BLaER1 treated with 17β-estradiol and CSF1 and Interleukin-3, amounts not matched to agents 10 nM and 100 nM (cell line): ENCODE measurements at regions not wholly inside any gene's neighbourhood (a gene's known extent, or its start where the extent isn't known, plus 50 kb on each side); places are given as distances from the start of the nearest gene placed in this dataset.

ENCODE experiments used
- H3K27ac ChIP-seq, 11 experiments: shearing (Covaris generic); formaldehyde crosslinking; 2 replicates each; pipeline ENCODE4 v1.8.1; 2022
- H3K27me3 ChIP-seq, 11 experiments: shearing (Covaris generic); formaldehyde crosslinking; 2 replicates each; pipeline ENCODE4 v1.8.1; 2022
- H3K36me3 ChIP-seq, 11 experiments: shearing (Covaris generic); formaldehyde crosslinking; 2 replicates each; pipeline ENCODE4 v1.8.1; 2022
- H3K4me1 ChIP-seq, 10 experiments: shearing (Covaris generic); formaldehyde crosslinking; 2 replicates each; pipeline ENCODE4 v1.8.1; 2022
- H3K4me2 ChIP-seq, 11 experiments: shearing (Covaris generic); formaldehyde crosslinking; 2 replicates each; pipeline ENCODE4 v1.8.1; 2022
- H3K4me3 ChIP-seq, 10 experiments: shearing (Covaris generic); formaldehyde crosslinking; 2 replicates each; pipeline ENCODE4 v1.8.1; 2022
- H3K9ac ChIP-seq, 11 experiments: shearing (Covaris generic); formaldehyde crosslinking; 2 replicates each; pipeline ENCODE4 v1.8.1; 2022
- H3K9me3 ChIP-seq, 11 experiments: shearing (Covaris generic); formaldehyde crosslinking; replicated peaks in 1 of 11; 2 replicates each; pipeline ENCODE4 v1.8.1; 2022
- H4K20me1 ChIP-seq, 11 experiments: shearing (Covaris generic); formaldehyde crosslinking; 2 replicates each; pipeline ENCODE4 v1.8.1; 2022
- Cebpa-rat ChIP-seq, 11 experiments: shearing (Covaris generic); IDR thresholded peaks; 2 replicates each; pipeline ENCODE4 v1.8.1; 2022

DNA sequence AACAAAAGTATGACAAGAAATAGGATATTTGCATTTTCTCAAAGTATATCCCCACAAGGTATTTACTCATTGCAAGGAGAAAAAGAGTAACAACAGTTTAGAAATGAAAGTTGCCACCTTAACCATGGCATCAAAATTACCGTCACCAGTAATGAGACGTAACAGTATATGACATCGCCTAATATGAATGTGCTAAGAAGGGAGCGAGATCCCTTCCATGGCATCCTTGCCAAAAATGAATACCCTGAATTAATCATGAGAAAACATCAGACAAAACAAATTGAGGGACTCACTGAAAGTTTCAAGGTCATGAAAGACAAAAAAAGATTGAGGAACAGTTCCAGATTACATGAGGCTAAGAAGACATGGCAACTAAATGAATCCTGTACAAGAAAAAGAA lies 78.9 kb upstream of the MROH9 start:
- H3K9ac ChIP-seq: no peak overlapping the region
- no peaks in the 10 kb centered on the region for H3K27me3 ChIP-seq
- no peaks in the 10 kb centered on the region for H4K20me1 ChIP-seq
- peaks cover 0 to 18% (median 0%) of the 10 kb centered on the region in 10 experiments; a peak in 4 of 20 replicates for H3K4me1 ChIP-seq
- no peak overlapping the region for H3K4me3 ChIP-seq
- H3K27ac ChIP-seq: no peak overlapping the region
- H3K36me3 ChIP-seq: no peaks in the 10 kb centered on the region
- TF ChIP-seq Cebpa-rat (IDR thresholded peaks at IDR 0.05): no peak
- no peaks in the 10 kb centered on the region for H3K9me3 ChIP-seq
- H3K4me2 ChIP-seq: no peak overlapping the region

DNA sequence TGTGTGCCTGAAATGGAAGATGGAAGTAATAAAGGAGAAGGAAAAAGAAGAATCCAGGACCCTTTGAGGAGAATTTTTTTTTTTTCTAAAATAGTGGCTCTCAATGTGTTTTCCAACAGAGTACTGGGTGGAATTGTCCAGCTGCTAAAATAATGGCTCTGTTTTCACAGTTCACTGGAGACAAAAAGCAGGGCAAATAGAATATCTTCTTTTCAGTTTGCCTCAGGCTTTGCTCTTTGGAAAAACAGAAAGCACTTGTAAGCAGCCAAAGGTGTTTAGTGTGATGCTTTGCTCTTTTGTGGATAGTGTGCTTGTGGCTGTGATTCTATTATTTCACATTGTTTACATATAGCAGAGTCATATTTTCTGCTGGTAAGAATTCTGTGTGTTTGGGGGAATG lies 77.4 kb upstream of the MROH9 start:
- Histone ChIP-seq H3K4me1 (peaks cover 0 to 18% (median 0%) of the 10 kb centered on the region in 10 experiments; a peak in 4 of 20 replicates), H4K20me1 (no peaks in the 10 kb centered on the region)
- TF ChIP-seq Cebpa-rat (IDR thresholded peaks at IDR 0.05): no peak

DNA sequence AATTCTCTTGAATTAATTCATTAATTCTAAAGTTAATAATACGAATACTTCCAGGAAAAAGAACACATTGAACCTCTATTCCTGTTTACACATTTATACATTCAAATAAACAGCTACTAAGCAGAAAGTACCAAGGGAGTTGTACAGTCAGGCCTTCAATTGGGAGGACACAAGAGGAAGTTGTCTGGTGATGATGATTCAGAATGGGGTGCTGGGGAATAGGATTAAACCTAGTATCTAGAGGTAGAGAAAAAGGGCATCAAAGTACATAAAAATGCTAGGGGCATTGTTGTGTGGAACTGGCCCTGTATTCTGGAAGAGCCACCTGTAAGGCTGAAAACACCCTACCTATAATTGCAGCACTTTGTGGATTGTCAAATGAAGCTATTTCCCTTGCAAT lies 71.7 kb upstream of the MROH9 start:
- no peaks in the 10 kb centered on the region for H3K36me3 ChIP-seq
- H3K27ac ChIP-seq: no peak overlapping the region
- TF ChIP-seq Cebpa-rat (IDR thresholded peaks at IDR 0.05): no peak
- H3K4me1 ChIP-seq: peaks cover 0 to 8% (median 0%) of the 10 kb centered on the region in 10 experiments; a peak in 2 of 20 replicates
- H3K27me3 ChIP-seq: no peaks in the 10 kb centered on the region
- no peak overlapping the region for H3K4me2 ChIP-seq
- H3K9ac ChIP-seq: no peak overlapping the region
- H3K9me3 ChIP-seq: no peaks in the 10 kb centered on the region
- H3K4me3 ChIP-seq: no peak overlapping the region
- no peaks in the 10 kb centered on the region for H4K20me1 ChIP-seq

More for the DNA sequence above, 77.4 kb upstream of the MROH9 start:
- Histone ChIP-seq H3K36me3 (no peaks in the 10 kb centered on the region), H3K4me3 (no peak overlapping the region), H3K27ac (no peak overlapping the region), H3K9me3 (no peaks in the 10 kb centered on the region), H3K27me3 (no peaks in the 10 kb centered on the region), H3K9ac (no peak overlapping the region), H3K4me2 (no peak overlapping the region)

DNA sequence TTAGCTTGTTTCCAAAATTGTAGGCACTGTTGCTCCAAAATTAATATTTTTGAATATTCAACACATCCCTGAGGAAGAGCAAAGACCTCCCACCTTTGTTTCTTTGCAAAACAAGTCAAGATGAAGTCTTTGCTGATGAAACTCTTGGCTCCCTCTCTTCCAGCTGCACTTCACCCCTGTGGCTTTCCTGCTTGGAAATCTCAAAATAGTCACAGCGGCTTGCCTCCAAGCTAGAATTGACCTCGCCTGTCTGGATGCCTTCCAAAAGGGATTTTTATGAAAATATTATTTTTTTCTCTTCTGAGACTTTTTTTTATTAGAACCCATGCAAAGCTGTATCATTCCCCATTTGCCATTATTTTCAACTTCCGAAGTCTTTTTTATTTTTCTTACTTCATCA lies 71.1 kb upstream of the MROH9 start:
- TF ChIP-seq Cebpa-rat (IDR thresholded peaks at IDR 0.05): no peak
- Histone ChIP-seq H3K9me3 (no peaks in the 10 kb centered on the region), H3K4me1 (peaks cover 0 to 8% (median 0%) of the 10 kb centered on the region in 10 experiments; a peak in 2 of 20 replicates), H3K4me2 (no peak overlapping the region), H3K27me3 (no peaks in the 10 kb centered on the region), H3K27ac (no peak overlapping the region), H3K36me3 (no peaks in the 10 kb centered on the region), H4K20me1 (no peaks in the 10 kb centered on the region), H3K4me3 (no peak overlapping the region), H3K9ac (no peak overlapping the region)

DNA sequence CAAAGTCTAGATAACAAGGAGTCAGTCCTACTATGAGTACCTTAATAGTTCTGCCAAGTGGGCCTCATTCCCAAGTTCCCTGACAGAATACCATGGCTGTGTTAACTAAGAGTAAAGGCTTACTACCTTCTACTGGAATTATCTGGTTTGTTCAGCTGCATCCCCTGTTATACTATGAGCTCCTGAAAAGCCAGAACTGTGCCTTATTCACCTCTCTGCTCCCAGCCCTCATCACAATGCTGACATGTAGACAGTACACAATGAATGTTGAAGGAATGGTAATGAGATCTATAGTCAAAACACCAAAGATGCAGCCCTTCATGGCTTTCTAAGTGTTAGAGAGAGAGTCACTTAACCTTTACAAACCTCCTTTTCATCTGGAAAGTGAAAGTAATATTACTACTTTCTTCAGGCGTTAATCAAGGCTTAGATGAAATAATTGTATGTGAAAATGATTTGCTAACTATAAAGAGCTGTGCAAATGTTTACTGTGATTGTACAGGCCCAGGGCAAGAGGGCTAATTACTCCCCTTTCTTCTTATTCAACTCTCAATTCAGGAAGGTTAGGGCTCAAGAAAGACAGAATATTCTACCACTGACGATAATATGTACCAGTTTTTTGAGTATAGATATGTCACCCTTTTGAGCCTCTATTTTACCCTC lies 70.3 kb upstream of the MROH9 start:
- Histone ChIP-seq H3K9me3 (no peaks in the 10 kb centered on the region), H3K27ac (no peak overlapping the region), H3K9ac (no peak overlapping the region), H3K4me2 (no peak overlapping the region), H3K4me3 (no peak overlapping the region), H3K27me3 (no peaks in the 10 kb centered on the region), H4K20me1 (no peaks in the 10 kb centered on the region), H3K4me1 (peaks cover 0 to 8% (median 0%) of the 10 kb centered on the region in 10 experiments; a peak in 2 of 20 replicates), H3K36me3 (no peaks in the 10 kb centered on the region)
- no peak for TF ChIP-seq Cebpa-rat (IDR thresholded peaks at IDR 0.05)

DNA sequence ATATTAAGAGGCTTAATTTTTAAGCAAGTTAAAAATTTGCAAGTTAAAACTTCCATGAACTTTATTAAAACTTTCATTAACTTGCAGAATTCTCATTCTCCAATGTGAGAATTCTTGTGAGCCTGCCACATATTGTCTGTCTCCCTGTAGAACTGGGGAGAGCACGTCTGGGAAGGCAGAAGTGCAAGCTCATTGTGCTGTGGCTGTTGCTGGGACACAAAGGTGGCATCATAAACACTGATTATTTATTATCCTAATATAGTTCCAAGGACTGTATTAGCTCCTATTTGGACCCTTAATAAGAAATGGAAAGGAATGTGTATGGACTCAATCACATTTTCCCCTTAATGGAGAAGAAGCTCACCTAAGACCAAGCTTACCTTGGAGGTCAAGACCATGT lies 68.7 kb upstream of the MROH9 start:
- Histone ChIP-seq H3K4me2 (no peak overlapping the region), H3K27me3 (no peaks in the 10 kb centered on the region), H3K9ac (no peak overlapping the region), H3K4me1 (peaks cover 0 to 13% (median 0%) of the 10 kb centered on the region in 10 experiments; a peak in 7 of 20 replicates), H3K27ac (no peak overlapping the region), H4K20me1 (no peaks in the 10 kb centered on the region), H3K4me3 (no peak overlapping the region), H3K9me3 (no peaks in the 10 kb centered on the region), H3K36me3 (no peaks in the 10 kb centered on the region)
- no peak for TF ChIP-seq Cebpa-rat (IDR thresholded peaks at IDR 0.05)

DNA sequence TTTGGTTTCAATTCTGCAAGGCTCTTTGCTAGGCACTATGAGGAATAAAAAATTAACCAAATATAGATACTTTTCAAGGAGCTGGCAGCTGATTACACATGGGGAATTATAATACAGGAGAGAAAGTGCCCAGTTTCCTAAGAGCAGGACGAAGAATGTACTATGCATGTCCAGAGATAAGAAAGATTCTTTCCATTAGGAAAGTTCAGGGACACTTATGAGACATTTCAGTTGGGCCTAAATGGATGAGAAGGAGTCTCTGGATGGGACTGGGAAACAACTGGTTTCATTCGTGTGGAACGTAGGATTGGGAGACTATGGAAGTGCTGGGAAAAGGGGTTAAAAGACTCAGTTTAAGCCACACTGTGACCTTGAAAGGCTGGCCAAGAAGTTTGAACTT lies 63.5 kb upstream of the MROH9 start:
- Histone ChIP-seq H4K20me1 (no peaks in the 10 kb centered on the region), H3K9ac (no peak overlapping the region), H3K9me3 (no peaks in the 10 kb centered on the region), H3K4me1 (peaks cover 0 to 40% (median 13%) of the 10 kb centered on the region in 10 experiments; a peak in 15 of 20 replicates), H3K4me3 (no peak overlapping the region), H3K27me3 (no peaks in the 10 kb centered on the region), H3K27ac (peak overlapping the region in 1 of 11 experiments; percentile 44; a peak in 2 of 22 replicates), H3K4me2 (peak overlapping the region in 5 of 11 experiments; percentile 58 to 80 (median 64); a peak in 10 of 22 replicates), H3K36me3 (no peaks in the 10 kb centered on the region)
- TF ChIP-seq Cebpa-rat (IDR thresholded peaks at IDR 0.05): no peak

DNA sequence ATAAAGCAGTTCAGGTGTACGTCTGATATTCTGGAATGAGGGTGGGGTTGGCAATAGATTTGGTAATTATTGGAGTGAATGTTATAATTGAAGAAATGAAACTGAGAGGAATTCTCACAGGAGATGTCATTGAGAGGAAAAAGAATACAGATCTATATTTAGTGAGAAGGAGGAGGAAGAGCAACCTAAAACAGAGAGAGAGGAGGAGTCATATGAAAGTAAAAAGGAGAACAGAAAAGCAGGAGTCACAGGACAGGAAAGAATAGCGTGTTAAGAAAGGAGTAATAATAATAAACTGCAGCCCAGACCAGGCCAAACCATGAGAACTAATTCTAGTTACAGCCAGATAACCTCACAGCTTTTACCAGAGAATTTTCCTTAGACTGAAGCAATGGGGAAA lies 62.7 kb upstream of the MROH9 start:
- Histone ChIP-seq H3K27ac (peak overlapping the region in 2 of 11 experiments; percentile 40 to 44; a peak in 5 of 22 replicates), H4K20me1 (no peaks in the 10 kb centered on the region), H3K9me3 (no peaks in the 10 kb centered on the region), H3K4me1 (peaks cover 0 to 40% (median 13%) of the 10 kb centered on the region in 10 experiments; a peak in 15 of 20 replicates), H3K4me2 (peak overlapping the region in 7 of 11 experiments; percentile 19 to 80 (median 60); a peak in 12 of 22 replicates), H3K9ac (peak overlapping the region in 2 of 11 experiments; percentile 11 to 32; a peak in 1 of 22 replicates), H3K36me3 (no peaks in the 10 kb centered on the region), H3K27me3 (no peaks in the 10 kb centered on the region), H3K4me3 (no peak overlapping the region)
- no peak for TF ChIP-seq Cebpa-rat (IDR thresholded peaks at IDR 0.05)

DNA sequence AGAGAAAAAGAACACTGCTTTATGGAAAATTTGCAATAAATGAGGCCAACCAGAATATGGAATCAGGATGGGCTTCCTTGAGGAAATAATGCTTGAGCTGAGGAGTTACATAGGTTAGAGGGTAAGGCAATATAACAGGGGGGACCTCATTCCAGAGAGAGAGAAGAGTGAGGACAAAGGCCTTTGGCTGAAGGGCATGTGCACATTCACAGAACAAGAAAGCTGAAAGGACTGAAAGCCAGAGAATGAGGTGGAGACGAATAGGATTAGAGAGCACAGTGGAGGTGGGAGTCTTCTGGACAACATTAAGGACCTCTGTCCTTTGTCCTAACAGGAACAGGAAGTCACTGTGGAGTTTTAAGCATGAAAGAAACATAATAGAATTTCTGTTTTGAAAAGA lies 60.7 kb upstream of the MROH9 start:
- no peak for TF ChIP-seq Cebpa-rat (IDR thresholded peaks at IDR 0.05)
- Histone ChIP-seq H3K36me3 (no peaks in the 10 kb centered on the region), H3K9me3 (no peaks in the 10 kb centered on the region), H4K20me1 (no peaks in the 10 kb centered on the region), H3K9ac (no peak overlapping the region), H3K4me1 (peaks cover 0 to 40% (median 13%) of the 10 kb centered on the region in 10 experiments; a peak in 15 of 20 replicates), H3K27me3 (no peaks in the 10 kb centered on the region), H3K4me3 (no peak overlapping the region), H3K4me2 (peak overlapping the region in 2 of 11 experiments; percentile 26 to 34; a peak in 1 of 22 replicates), H3K27ac (no peak overlapping the region)
